ENCODE measurements at regions not wholly inside any gene's neighbourhood (a gene's known extent, or its start where the extent isn't known, plus 50 kb on each side); places are given as distances from the start of the nearest gene placed in this dataset.

DNA sequence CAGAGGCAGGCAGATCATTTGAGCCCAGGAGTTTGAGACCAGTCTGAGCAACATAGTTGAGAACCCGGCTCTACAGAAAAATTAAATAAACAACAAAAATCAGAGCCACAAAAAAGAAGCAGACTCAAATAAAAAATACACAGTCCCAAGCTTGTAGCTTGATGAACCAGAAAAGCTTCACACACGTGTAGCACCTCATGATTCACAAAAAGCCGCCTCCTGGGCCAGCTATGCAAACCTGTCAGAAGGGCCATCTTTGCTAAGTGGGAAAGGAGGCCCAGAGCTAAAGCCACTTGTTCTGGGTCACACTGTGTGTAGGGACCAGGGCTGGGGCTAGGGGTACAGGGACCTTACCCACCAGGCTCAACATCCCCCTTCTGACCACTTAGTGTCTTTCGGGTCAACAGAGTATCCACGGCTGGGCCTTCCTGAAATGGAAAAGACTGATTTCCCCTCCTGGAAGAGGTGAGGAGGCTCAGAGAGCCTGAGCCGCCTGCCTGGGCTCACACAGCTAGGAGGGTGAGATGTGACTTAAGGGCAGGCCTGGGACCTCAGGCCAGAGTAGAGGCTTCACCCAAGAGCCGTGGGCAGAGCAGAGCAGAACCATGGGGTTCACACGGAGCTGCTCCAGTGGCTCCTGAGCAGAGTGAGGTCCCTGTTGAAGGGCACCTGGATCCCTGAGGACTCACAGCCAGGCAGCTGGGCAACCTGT is 269.6 kb downstream of the PARN start:
- peaks cover 46 to 74% of the 10 kb centered on the region in 2 experiments for H3K27me3 ChIP-seq (ENCODE audit: control insufficient read depth in 2 of 2, insufficient read depth in 2 of 2, low read length in 2 of 2)
- POLR2A ChIA-PET = interaction anchor here (0.6 to 1.1 kb wide), 3 partner anchors 9 to 15 kb away, joined by 3 to 4 read pairs (median 3); no protein-coding TSS in a partner anchor
- 5% methylated on average over 8 of the region's 8 CpGs for WGBS (ENCODE audit: insufficient coverage, low coverage, missing lambda C conversion rate)
- H3K4me2 ChIP-seq (ENCODE audit: insufficient read depth, low read length) = no peak overlapping the region
- CTCF ChIA-PET (ENCODE audit: low intra/inter-chr PET ratio) = no interaction called here
- no peak overlapping the region for H3K27ac ChIP-seq (ENCODE audit: extremely low read depth, low read depth, low read length)
- in situ Hi-C loops (cut with MboI) = no loop called here
- no peak overlapping the region for H3K4me3 ChIP-seq
- intact Hi-C loops (cut with micrococcal nuclease) = no loop called here
- H3K36me3 ChIP-seq (ENCODE audit: control insufficient read depth, insufficient read depth, low read length) = no peaks in the 10 kb centered on the region
- no peaks in the 10 kb centered on the region for H3K9me1 ChIP-seq (ENCODE audit: control insufficient read depth, insufficient read depth, low read length)
- peaks cover 8 to 9% of the 10 kb centered on the region in 2 experiments; a peak in 3 of 5 replicates for H3K4me1 ChIP-seq (replicated peaks in 1 of 2; ENCODE audit: control insufficient read depth in 2 of 2, insufficient read depth in 2 of 2, low read length in 2 of 2)
- H4K20me1 ChIP-seq (replicated peaks; ENCODE audit: control insufficient read depth, insufficient read depth, low read length) = 0 out of 2 replicates have a peak, but pooled peaks cover 5% of the 10 kb centered on the region
- FAIRE-seq (no peak), DNase-seq (ENCODE audit: extremely low read depth in 1 of 4, low spot score in 3 of 4) (no peak), ATAC-seq (no peak; the same call in 2 of the 3 replicates)
- H3K79me2 ChIP-seq (ENCODE audit: control insufficient read depth, insufficient read depth, low read length) = no peaks in the 10 kb centered on the region
- no TSS peak for BruUV-seq (replicated peaks)
- H3K9ac ChIP-seq (ENCODE audit: insufficient read depth in 1 of 2, low read depth in 2 of 2, low read length in 2 of 2) = peak overlapping the region in 1 of 2 experiments; percentile 64; a peak in 2 of 4 replicates
- H3K9me3 ChIP-seq (replicated peaks; ENCODE audit: control insufficient read depth, insufficient read depth, low read depth, low read length) = no peaks in the 10 kb centered on the region
- H2AFZ ChIP-seq (ENCODE audit: low read depth, low read length) = no peak overlapping the region
- TF ChIP-seq, protein P1, sequence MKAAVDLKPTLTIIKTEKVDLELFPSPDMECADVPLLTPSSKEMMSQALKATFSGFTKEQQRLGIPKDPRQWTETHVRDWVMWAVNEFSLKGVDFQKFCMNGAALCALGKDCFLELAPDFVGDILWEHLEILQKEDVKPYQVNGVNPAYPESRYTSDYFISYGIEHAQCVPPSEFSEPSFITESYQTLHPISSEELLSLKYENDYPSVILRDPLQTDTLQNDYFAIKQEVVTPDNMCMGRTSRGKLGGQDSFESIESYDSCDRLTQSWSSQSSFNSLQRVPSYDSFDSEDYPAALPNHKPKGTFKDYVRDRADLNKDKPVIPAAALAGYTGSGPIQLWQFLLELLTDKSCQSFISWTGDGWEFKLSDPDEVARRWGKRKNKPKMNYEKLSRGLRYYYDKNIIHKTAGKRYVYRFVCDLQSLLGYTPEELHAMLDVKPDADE (conservative IDR thresholded peaks at IDR 0.05; ENCODE audit: control insufficient read depth, low read depth, low read length) = no peak
- TF ChIP-seq STAT5A (IDR thresholded peaks at IDR 0.05; ENCODE audit: borderline replicate concordance, low read length) (no peak), POLR2A (conservative IDR thresholded peaks at IDR 0.05) (no peak), PHF8 (IDR thresholded peaks at IDR 0.05; ENCODE audit: borderline replicate concordance, low read length) (no peak), ZNF347 (CRISPR knock-in tag; IDR thresholded peaks at IDR 0.05; ENCODE audit: low read depth) (no peak), ESRRB (CRISPR knock-in tag; IDR thresholded peaks at IDR 0.05; ENCODE audit: borderline replicate concordance) (no peak), GATA2 (CRISPR knock-in tag; IDR thresholded peaks at IDR 0.05) (no peak), NR2C2 (CRISPR knock-in tag; IDR thresholded peaks at IDR 0.05) (no peak), NR2C2 (tag; IDR thresholded peaks at IDR 0.05) (no peak), NR4A1 (CRISPR knock-in tag; IDR thresholded peaks at IDR 0.05) (no peak), NR4A1 (tag; IDR thresholded peaks at IDR 0.05) (no peak), ZNF444 (CRISPR knock-in tag; IDR thresholded peaks at IDR 0.05) (no peak)
- TF ChIP-seq, protein P2, sequence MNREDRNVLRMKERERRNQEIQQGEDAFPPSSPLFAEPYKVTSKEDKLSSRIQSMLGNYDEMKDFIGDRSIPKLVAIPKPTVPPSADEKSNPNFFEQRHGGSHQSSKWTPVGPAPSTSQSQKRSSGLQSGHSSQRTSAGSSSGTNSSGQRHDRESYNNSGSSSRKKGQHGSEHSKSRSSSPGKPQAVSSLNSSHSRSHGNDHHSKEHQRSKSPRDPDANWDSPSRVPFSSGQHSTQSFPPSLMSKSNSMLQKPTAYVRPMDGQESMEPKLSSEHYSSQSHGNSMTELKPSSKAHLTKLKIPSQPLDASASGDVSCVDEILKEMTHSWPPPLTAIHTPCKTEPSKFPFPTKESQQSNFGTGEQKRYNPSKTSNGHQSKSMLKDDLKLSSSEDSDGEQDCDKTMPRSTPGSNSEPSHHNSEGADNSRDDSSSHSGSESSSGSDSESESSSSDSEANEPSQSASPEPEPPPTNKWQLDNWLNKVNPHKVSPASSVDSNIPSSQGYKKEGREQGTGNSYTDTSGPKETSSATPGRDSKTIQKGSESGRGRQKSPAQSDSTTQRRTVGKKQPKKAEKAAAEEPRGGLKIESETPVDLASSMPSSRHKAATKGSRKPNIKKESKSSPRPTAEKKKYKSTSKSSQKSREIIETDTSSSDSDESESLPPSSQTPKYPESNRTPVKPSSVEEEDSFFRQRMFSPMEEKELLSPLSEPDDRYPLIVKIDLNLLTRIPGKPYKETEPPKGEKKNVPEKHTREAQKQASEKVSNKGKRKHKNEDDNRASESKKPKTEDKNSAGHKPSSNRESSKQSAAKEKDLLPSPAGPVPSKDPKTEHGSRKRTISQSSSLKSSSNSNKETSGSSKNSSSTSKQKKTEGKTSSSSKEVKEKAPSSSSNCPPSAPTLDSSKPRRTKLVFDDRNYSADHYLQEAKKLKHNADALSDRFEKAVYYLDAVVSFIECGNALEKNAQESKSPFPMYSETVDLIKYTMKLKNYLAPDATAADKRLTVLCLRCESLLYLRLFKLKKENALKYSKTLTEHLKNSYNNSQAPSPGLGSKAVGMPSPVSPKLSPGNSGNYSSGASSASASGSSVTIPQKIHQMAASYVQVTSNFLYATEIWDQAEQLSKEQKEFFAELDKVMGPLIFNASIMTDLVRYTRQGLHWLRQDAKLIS (CRISPR knock-in tag; IDR thresholded peaks at IDR 0.05) = no peak
- TF ChIP-seq, protein P3, sequence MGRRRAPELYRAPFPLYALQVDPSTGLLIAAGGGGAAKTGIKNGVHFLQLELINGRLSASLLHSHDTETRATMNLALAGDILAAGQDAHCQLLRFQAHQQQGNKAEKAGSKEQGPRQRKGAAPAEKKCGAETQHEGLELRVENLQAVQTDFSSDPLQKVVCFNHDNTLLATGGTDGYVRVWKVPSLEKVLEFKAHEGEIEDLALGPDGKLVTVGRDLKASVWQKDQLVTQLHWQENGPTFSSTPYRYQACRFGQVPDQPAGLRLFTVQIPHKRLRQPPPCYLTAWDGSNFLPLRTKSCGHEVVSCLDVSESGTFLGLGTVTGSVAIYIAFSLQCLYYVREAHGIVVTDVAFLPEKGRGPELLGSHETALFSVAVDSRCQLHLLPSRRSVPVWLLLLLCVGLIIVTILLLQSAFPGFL (CRISPR knock-in tag; IDR thresholded peaks at IDR 0.05) = no peak
- TF ChIP-seq, protein P4, sequence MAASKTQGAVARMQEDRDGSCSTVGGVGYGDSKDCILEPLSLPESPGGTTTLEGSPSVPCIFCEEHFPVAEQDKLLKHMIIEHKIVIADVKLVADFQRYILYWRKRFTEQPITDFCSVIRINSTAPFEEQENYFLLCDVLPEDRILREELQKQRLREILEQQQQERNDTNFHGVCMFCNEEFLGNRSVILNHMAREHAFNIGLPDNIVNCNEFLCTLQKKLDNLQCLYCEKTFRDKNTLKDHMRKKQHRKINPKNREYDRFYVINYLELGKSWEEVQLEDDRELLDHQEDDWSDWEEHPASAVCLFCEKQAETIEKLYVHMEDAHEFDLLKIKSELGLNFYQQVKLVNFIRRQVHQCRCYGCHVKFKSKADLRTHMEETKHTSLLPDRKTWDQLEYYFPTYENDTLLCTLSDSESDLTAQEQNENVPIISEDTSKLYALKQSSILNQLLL (CRISPR knock-in tag; IDR thresholded peaks at IDR 0.05; ENCODE audit: borderline replicate concordance) = no peak
